SK-N-SH treated with all-trans-retinoic acid at 6 μM for 48 hours (cell line): ENCODE measurements at regions not wholly inside any gene's neighbourhood (a gene's known extent, or its start where the extent isn't known, plus 50 kb on each side); places are given as distances from the start of the nearest gene placed in this dataset.

Experiments used
- ATAC-seq: fragments of 200-7000 bp; cut with Tn5 transposase; 3 replicates; pipeline ENCODE4 v1.9.1; 2020; ENCODE audit warnings: mild to moderate bottlenecking, moderate library complexity
- ARNTL ChIP-seq: fragments of 450-650 bp; formaldehyde crosslinking; IDR thresholded peaks from 2 replicates; pipeline ENCODE4 v1.5.0; 2020; ENCODE audit warnings: low read depth, mild to moderate bottlenecking, moderate library complexity, borderline replicate concordance
- BACH2 ChIP-seq: fragments of 250-450 bp; sonication (Bioruptor Pico); IDR thresholded peaks from 2 replicates; pipeline ENCODE4 v1.9.0; 2021; ENCODE audit warnings: mild to moderate bottlenecking, borderline replicate concordance
- ESRRG ChIP-seq: fragments of 250-450 bp; sonication (Bioruptor Pico); IDR thresholded peaks from 2 replicates; pipeline ENCODE4 v1.6.1; 2021; ENCODE audit warnings: mild to moderate bottlenecking
- GLIS3 ChIP-seq: fragments of 250-450 bp; sonication (Bioruptor Pico); IDR thresholded peaks from 2 replicates; pipeline ENCODE4 v1.5.0; 2020; ENCODE audit warnings: mild to moderate bottlenecking, moderate library complexity
- ISL1 ChIP-seq: fragments of 250-450 bp; sonication (Bioruptor Pico); IDR thresholded peaks from 2 replicates; pipeline ENCODE4 v2.1.2; 2022; ENCODE audit warnings: mild to moderate bottlenecking, moderate library complexity
- RARB ChIP-seq: fragments of 250-450 bp; sonication (Bioruptor Pico); IDR thresholded peaks from 2 replicates; pipeline ENCODE4 v1.8.0; 2021; ENCODE audit warnings: mild to moderate bottlenecking, moderate library complexity
- SNAI2 ChIP-seq: fragments of 250-450 bp; sonication (Bioruptor Pico); IDR thresholded peaks from 2 replicates; pipeline ENCODE4 v1.5.0; 2020; ENCODE audit warnings: mild to moderate bottlenecking, moderate library complexity
- TOX ChIP-seq: fragments of 250-450 bp; sonication (Bioruptor Pico); IDR thresholded peaks from 2 replicates; pipeline ENCODE4 v1.8.0; 2021; ENCODE audit warnings: mild to moderate bottlenecking, moderate library complexity, borderline replicate concordance
- ZC3H10 ChIP-seq: fragments of 250-450 bp; sonication (Bioruptor Pico); IDR thresholded peaks from 2 replicates; pipeline ENCODE4 v1.5.1; 2021; ENCODE audit warnings: mild to moderate bottlenecking, moderate library complexity
- ZFP3 ChIP-seq: fragments of 250-450 bp; sonication (Bioruptor Pico); IDR thresholded peaks from 2 replicates; pipeline ENCODE4 v1.5.0; 2020; ENCODE audit warnings: mild to moderate bottlenecking, moderate library complexity
- ZFP30 ChIP-seq: fragments of 450-650 bp; formaldehyde crosslinking; IDR thresholded peaks from 2 replicates; pipeline ENCODE4 v1.5.0; 2022; ENCODE audit warnings: mild to moderate bottlenecking, moderate library complexity
- ZNF565 ChIP-seq: fragments of 450-650 bp; formaldehyde crosslinking; conservative IDR thresholded peaks from 2 replicates; pipeline ENCODE4 v1.5.0; 2020; ENCODE audit warnings: low read depth, mild to moderate bottlenecking, moderate library complexity
- ZNF70 ChIP-seq: fragments of 450-650 bp; formaldehyde crosslinking; IDR thresholded peaks from 2 replicates; pipeline ENCODE4 v1.5.0; 2020; ENCODE audit warnings: mild to moderate bottlenecking, moderate library complexity
- ZNF8 ChIP-seq: fragments of 450-650 bp; formaldehyde crosslinking; IDR thresholded peaks from 2 replicates; pipeline ENCODE4 v1.5.0; 2020; ENCODE audit warnings: mild to moderate bottlenecking, moderate library complexity
- TF ChIP-seq, protein P1 (sequence below): fragments of 250-450 bp; sonication (Bioruptor Pico); IDR thresholded peaks from 2 replicates; pipeline ENCODE4 v1.5.1; 2020; ENCODE audit warnings: low read depth, mild to moderate bottlenecking, moderate library complexity
- TF ChIP-seq, protein P2 (sequence below): fragments of 250-450 bp; sonication (Bioruptor Pico); IDR thresholded peaks from 2 replicates; pipeline ENCODE4 v1.8.0; 2020; ENCODE audit warnings: mild to moderate bottlenecking, moderate library complexity, borderline replicate concordance
- TF ChIP-seq, protein P3 (sequence below): fragments of 250-450 bp; sonication (Bioruptor Pico); IDR thresholded peaks from 2 replicates; pipeline ENCODE4 v1.5.0; 2020; ENCODE audit warnings: mild to moderate bottlenecking, moderate library complexity
- TF ChIP-seq, protein P4 (sequence below): fragments of 250-450 bp; sonication (Bioruptor Pico); IDR thresholded peaks from 2 replicates; pipeline ENCODE4 v1.5.1; 2021; ENCODE audit warnings: mild to moderate bottlenecking, moderate library complexity

DNA sequence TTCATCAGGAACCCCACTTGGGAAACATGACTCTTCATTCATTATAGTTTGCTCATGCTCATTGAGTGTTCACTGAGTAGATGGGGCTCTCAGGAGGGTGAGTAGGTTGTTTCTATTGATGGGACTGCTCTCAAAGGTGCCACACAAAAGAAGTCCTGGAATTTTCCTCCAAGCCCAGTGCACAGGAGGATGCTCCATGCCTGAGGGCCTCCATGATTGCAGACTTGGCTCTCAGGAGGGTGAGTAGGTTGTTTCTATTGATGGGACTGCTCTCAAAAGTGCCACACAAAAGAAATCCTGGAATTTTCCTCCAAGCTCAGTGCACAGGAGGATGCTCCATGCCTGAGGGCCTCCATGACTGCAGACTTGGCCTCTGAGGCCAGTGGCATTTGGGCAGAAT, 108.5 kb downstream of the ZNF674 start (continued):
- no peak for TF ChIP-seq TOX (CRISPR knock-in tag)
- TF ChIP-seq ISL1 (CRISPR knock-in tag), result no peak
- TF ChIP-seq SNAI2 (CRISPR knock-in tag), result no peak
- TF ChIP-seq ZNF8, result no peak
- no peak for TF ChIP-seq RARB (CRISPR knock-in tag)
- TF ChIP-seq, protein P1, sequence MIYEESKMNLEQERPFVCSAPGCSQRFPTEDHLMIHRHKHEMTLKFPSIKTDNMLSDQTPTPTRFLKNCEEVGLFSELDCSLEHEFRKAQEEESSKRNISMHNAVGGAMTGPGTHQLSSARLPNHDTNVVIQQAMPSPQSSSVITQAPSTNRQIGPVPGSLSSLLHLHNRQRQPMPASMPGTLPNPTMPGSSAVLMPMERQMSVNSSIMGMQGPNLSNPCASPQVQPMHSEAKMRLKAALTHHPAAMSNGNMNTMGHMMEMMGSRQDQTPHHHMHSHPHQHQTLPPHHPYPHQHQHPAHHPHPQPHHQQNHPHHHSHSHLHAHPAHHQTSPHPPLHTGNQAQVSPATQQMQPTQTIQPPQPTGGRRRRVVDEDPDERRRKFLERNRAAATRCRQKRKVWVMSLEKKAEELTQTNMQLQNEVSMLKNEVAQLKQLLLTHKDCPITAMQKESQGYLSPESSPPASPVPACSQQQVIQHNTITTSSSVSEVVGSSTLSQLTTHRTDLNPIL (CRISPR knock-in tag), result no peak
- TF ChIP-seq, all 23 proteins: peak for 0

DNA sequence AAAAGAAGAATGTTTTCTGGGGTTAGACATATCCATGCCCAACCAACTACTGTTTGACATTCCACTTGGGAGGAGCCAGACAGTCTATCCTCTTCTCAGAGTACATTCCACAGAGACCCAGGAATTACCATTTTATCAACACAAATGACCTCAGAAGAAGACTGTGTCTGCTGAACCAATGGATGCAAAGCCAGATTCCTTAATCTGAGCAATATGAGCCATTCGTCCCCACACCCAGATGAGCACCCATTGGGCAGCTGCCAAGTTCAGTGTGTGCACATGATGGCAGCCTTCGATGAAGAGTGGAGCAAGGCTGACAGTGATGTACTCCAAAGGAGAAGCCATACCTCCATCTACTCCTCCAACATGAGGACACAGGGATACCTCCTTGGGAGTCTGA, 111.3 kb downstream of the ZNF674 start:
- no peak for TF ChIP-seq ZNF70 (CRISPR knock-in tag)
- TF ChIP-seq ESRRG (CRISPR knock-in tag), result no peak
- TF ChIP-seq, protein P2, sequence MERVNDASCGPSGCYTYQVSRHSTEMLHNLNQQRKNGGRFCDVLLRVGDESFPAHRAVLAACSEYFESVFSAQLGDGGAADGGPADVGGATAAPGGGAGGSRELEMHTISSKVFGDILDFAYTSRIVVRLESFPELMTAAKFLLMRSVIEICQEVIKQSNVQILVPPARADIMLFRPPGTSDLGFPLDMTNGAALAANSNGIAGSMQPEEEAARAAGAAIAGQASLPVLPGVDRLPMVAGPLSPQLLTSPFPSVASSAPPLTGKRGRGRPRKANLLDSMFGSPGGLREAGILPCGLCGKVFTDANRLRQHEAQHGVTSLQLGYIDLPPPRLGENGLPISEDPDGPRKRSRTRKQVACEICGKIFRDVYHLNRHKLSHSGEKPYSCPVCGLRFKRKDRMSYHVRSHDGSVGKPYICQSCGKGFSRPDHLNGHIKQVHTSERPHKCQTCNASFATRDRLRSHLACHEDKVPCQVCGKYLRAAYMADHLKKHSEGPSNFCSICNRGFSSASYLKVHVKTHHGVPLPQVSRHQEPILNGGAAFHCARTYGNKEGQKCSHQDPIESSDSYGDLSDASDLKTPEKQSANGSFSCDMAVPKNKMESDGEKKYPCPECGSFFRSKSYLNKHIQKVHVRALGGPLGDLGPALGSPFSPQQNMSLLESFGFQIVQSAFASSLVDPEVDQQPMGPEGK (CRISPR knock-in tag), result no peak
- TF ChIP-seq SNAI2 (CRISPR knock-in tag), result no peak
- TF ChIP-seq ZFP30 (CRISPR knock-in tag), result no peak
- TF ChIP-seq ZC3H10 (CRISPR knock-in tag), result no peak
- TF ChIP-seq ARNTL (CRISPR knock-in tag), result no peak
- TF ChIP-seq, protein P1 (CRISPR knock-in tag), result no peak
- no peak for TF ChIP-seq ZFP3 (CRISPR knock-in tag)
- no peak for TF ChIP-seq RARB (CRISPR knock-in tag)
- no peak for ATAC-seq

DNA sequence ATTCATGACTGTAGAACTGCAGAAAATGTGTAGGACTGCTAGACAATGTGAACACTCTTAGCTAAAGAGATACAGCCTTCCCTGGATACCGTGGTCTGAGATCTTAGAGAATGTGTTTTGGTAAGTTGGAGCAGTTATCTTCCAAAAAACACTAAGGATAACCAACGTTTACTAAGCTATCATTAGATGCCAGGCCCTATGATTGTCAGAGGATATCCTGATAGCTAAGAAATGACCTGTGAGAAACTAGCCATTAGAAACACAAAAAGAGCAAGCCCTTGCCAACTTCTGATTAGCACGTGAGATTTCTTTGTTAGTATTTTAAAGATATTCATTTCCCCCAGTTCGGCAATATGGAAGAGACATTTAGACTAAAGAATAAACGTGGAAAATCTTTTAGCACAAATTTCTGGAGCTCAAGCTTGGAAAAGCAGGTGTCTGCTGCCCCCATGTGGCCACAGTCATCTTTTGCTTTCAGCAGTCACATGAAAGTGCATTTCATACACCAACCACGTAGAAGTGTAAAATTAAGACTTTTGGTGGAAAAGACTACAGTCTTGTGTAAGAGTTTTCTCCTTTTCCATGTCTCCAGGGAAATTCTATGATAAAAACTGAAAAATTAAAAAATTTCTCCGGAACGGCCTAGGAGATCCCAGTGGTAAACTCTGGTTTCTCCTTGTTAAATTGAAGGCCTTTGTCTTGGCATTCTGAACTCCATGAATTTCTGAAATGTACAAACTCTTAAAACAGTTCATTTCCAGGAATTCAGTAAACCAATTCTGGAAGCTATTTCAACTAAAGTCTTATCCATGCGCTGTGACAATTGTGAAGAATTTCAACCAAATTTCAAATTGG, 136.4 kb downstream of the ZNF674 start:
- TF ChIP-seq ARNTL (CRISPR knock-in tag) (no peak), ZNF8 (no peak), ISL1 (CRISPR knock-in tag) (no peak), ZC3H10 (CRISPR knock-in tag) (no peak), ZNF70 (CRISPR knock-in tag) (no peak), BACH2 (CRISPR knock-in tag) (no peak), GLIS3 (CRISPR knock-in tag) (no peak), RARB (CRISPR knock-in tag) (no peak)
- TF ChIP-seq, protein P3, sequence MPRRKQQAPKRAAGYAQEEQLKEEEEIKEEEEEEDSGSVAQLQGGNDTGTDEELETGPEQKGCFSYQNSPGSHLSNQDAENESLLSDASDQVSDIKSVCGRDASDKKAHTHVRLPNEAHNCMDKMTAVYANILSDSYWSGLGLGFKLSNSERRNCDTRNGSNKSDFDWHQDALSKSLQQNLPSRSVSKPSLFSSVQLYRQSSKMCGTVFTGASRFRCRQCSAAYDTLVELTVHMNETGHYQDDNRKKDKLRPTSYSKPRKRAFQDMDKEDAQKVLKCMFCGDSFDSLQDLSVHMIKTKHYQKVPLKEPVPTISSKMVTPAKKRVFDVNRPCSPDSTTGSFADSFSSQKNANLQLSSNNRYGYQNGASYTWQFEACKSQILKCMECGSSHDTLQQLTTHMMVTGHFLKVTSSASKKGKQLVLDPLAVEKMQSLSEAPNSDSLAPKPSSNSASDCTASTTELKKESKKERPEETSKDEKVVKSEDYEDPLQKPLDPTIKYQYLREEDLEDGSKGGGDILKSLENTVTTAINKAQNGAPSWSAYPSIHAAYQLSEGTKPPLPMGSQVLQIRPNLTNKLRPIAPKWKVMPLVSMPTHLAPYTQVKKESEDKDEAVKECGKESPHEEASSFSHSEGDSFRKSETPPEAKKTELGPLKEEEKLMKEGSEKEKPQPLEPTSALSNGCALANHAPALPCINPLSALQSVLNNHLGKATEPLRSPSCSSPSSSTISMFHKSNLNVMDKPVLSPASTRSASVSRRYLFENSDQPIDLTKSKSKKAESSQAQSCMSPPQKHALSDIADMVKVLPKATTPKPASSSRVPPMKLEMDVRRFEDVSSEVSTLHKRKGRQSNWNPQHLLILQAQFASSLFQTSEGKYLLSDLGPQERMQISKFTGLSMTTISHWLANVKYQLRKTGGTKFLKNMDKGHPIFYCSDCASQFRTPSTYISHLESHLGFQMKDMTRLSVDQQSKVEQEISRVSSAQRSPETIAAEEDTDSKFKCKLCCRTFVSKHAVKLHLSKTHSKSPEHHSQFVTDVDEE (CRISPR knock-in tag), result no peak
- ATAC-seq, result peak; percentile 88

DNA sequence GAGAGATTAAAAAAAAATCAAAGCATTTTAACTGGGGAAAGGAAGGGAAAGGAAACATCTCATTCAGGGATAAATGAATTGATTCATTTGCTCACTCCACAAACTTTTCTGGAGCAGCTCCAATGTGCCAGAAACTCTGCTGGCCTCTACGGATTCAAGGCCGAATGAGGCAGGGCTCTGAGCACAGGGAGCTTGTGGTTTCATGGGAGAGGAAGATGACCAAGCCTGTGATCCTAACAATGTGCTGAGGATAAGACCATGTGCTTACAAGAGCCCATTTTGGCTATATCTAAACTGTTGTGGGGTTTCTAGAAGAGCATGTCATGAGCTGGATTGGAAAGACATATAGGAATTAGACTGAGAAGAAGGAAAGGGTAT, 137.5 kb downstream of the ZNF674 start:
- no peak for TF ChIP-seq ISL1 (CRISPR knock-in tag)
- no peak for TF ChIP-seq SNAI2 (CRISPR knock-in tag)
- TF ChIP-seq ARNTL (CRISPR knock-in tag), result no peak
- no peak for TF ChIP-seq GLIS3 (CRISPR knock-in tag)
- no peak for TF ChIP-seq ZNF565 (CRISPR knock-in tag)
- TF ChIP-seq, protein P3 (CRISPR knock-in tag), result no peak
- TF ChIP-seq, protein P1 (CRISPR knock-in tag), result no peak
- no peak for TF ChIP-seq ZNF70 (CRISPR knock-in tag)
- no peak for TF ChIP-seq ZFP30 (CRISPR knock-in tag)
- TF ChIP-seq, protein P4, sequence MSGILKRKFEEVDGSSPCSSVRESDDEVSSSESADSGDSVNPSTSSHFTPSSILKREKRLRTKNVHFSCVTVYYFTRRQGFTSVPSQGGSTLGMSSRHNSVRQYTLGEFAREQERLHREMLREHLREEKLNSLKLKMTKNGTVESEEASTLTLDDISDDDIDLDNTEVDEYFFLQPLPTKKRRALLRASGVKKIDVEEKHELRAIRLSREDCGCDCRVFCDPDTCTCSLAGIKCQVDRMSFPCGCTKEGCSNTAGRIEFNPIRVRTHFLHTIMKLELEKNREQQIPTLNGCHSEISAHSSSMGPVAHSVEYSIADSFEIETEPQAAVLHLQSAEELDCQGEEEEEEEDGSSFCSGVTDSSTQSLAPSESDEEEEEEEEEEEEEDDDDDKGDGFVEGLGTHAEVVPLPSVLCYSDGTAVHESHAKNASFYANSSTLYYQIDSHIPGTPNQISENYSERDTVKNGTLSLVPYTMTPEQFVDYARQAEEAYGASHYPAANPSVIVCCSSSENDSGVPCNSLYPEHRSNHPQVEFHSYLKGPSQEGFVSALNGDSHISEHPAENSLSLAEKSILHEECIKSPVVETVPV (CRISPR knock-in tag), result no peak
- TF ChIP-seq ZNF8, result no peak
- peak; percentile 26; the same call in 2 of the 3 replicates for ATAC-seq
